GM18520 (cell line): ENCODE measurements at regions not wholly inside any gene's neighbourhood (a gene's known extent, or its start where the extent isn't known, plus 50 kb on each side); places are given as distances from the start of the nearest gene placed in this dataset.
"Not testable (repeated sequence)": the region's sequence is repeated elsewhere in the genome, so short reads cannot be mapped to it uniquely, and the experiment has no call there.

Experiments used
- ATAC-seq: cut with Tn5 transposase; IDR thresholded peaks from one replicate; pipeline ENCODE4 v1.9.1; 2021; ENCODE audit not compliant: unreplicated experiment

DNA sequence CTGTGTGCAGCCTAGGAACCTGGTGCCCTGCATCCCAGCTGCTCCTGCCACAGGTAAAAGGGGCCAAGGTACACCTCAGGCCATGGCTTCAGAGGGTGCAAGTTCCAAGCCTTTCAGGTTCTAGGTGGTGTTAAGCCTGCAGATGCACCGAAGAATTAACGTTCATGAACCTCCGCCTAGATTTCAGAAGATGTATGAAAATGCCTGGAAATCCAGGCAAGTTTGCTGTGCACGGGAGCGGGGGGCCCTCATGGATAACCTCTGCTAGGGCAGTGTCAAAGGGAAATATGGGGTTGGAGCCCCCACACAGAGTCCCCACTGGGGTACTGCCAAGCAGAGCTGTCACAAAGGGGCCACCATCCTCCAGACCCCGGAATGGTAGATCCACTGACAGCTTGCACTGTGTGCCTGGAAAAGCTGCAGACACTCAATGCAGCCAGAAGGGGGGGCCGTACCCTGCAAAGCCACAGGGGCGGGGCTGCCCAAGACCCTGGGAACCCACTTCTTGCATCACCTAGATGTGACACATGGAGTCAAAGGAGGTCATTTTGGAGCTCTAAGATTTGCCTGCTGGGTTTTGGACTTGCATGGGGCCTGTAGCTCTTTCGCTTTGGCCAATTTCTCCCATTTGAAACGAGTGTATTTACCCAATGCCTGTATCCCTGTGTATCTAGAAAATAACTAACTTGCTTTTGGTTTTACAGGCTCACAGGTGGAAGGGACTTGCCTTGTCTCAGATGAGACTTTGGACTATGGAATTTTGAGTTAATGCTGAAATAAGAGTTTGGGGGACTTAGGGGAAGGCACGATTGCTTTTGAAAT, 145.2 kb upstream of the C1QTNF3 start:
- not testable (repeated sequence) for ATAC-seq

DNA sequence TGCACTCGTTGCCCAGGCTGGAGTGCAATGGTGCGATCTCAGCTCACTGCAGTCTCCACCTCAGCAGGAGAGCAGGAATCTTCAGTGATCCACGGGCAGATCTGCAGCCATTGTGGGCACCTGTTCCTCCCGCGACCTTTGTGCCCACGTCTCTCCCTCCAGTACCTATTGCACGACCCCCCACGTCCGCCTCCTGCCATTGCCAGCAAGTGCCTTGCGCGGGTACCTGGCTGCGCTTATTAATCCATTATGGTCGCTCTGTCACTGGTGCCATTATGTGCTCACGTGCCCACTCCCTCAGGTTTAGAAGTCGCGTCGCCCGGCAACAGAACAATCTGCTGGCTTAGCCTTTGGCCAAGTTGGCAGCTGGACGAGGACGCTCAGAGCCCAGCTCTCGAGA, 146.2 kb upstream of the C1QTNF3 start:
- not testable (repeated sequence) for ATAC-seq

DNA sequence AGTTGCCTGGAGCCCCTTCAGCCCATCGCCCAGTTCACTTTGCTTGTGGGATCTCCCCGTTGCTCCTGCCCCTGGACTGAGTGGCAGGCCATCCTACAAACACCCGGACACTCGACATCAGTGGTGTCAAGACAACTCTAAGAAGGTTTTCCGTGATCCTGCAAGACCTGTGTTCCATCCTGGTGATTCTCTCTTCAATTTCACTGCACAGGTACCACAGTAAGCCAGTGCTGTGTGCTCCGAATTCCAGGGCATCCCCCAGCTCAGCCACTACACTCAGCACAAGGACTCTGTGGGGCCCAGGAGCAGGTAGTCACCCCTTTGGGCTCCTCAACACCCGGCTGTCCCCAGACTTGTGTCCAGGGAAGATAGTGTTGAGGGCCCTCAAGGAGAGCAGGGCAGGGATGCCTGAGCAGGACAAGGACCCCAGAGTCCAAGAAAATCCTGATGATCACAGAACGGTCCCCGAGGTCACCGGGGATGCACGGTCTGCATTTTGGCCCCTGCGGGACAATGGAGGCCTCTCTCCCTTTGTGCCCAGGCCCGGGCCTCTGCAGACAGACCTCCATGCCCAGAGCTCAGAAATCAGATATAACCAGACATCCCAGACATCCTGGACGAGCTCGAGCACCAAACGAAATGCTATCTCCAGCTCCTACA, 146.9 kb upstream of the C1QTNF3 start:
- not testable (repeated sequence) for ATAC-seq

DNA sequence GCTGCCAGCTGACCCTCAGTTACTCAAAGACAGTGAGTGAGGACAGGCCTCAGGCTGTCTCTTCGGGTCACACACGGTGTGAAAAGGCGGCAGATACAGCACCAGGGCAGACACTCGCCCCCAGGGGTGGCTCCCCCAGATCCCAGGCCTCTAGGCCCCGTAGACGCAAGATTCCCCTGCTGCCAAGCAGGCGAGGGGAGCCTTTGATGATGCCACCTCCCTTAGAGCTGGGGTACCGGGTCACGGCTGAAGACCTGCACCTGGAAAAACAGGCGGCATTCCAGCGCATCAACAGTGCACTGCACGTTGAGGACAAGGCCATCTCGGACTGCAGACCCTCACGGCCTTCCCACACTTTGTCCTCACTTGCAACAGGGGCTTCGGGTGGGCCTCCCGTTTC, 147.5 kb upstream of the C1QTNF3 start:
- ATAC-seq = not testable (repeated sequence)

DNA sequence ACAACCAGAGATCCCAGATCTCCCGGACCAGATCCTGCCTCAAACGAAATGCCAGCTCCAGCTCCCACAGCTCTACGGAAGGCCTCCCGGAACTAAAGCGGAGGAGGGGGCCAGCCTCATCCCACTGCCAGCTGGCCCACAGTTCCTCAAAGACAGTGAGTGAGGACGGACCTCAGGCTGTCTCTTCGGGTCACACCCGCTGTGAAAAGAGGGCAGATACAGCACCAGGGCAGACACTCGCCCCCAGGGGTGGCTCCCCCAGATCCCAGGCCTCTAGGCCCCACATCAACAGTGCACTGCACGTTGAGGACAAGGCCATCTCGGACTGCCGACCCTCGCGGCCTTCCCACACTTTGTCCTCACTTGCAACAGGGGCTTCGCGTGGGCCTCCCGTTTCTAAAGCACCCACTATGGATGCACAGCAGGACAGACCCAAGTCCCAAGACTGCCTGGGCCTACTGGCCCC, 148.3 kb upstream of the C1QTNF3 start:
- ATAC-seq = not testable (repeated sequence)

DNA sequence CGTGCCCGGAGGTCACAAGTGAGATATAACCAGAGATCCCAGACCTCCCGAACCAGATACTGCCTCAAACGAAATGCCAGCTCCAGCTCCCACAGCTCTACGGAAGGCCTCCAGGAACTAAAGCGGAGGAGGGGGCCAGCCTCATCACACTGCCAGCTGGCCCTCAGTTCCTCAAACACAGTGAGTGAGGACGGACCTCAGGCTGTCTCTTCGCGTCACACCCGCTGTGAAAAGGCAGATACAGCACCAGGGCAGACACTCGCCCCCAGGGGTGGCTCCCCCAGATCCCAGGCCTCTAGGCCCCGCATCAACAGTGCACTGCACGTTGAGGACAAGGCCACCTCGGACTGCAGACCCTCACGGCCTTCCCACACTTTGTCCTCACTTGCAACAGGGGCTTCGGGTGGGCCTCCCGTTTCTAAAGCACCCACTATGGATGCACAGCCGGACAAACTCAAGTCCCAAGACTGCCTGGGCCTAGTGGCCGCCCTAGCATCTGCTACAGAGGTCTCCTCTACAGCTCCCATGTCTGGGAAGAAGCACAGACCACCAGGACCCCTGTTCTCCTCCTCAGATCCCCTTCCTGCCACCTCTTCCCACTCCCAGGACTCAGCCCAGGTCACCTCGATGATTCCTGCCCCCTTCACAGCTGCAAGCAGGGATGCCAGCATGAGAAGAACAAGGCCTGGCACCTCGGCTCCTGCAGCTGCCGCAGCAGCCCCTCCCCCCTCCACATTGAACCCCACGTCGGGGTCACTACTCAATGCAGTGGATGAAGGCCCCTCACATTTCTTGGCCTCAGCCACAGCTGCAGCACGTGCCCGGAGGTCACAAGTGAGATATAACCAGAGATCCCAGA, 149.3 kb upstream of the C1QTNF3 start:
- ATAC-seq = not testable (repeated sequence)

DNA sequence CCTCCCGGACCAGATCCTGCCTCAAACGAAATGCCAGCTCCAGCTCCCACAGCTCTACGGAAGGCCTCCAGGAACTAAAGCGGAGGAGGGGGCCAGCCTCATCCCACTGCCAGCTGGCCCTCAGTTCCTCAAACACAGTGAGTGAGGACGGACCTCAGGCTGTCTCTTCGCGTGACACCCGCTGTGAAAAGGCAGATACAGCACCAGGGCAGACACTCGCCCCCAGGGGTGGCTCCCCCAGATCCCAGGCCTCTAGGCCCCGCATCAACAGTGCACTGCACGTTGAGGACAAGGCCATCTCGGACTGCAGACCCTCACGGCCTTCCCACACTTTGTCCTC, 149.9 kb upstream of the C1QTNF3 start:
- not testable (repeated sequence) for ATAC-seq

DNA sequence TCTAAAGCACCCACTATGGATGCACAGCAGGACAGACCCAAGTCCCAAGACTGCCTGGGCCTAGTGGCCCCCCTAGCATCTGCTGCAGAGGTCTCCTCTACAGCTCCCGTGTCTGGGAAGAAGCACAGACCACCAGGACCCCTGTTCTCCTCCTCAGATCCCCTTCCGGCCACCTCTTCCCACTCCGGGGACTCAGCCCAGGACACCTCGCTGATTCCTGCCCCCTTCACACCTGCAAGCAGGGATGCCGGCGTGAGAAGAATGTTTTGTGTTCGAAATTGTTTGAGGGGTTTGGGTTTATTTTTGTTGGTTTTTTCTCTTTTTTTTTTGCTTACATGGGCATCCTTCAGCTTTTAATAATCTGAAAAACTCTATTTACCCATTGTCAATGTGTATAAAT, 150.3 kb upstream of the C1QTNF3 start:
- not testable (repeated sequence) for ATAC-seq

DNA sequence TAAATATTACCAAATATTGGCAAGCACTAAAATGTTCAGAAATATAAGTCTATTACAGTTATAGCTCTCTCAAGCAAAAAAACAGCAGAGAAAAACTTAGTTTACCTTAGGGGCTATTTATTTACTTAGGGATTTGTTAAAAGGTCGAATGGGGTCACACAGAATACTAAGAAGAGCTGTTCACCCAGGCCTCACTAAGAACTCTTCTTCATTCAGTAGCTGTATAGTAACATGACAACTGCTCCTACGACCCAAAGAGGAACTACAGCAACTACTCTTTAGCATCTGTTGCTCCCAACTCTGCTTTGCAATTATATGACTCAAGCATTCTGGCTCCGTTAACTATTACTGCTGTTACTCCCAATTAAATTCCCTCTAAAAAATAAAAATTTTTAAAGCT, 150.8 kb upstream of the C1QTNF3 start:
- ATAC-seq = not testable (repeated sequence)

DNA sequence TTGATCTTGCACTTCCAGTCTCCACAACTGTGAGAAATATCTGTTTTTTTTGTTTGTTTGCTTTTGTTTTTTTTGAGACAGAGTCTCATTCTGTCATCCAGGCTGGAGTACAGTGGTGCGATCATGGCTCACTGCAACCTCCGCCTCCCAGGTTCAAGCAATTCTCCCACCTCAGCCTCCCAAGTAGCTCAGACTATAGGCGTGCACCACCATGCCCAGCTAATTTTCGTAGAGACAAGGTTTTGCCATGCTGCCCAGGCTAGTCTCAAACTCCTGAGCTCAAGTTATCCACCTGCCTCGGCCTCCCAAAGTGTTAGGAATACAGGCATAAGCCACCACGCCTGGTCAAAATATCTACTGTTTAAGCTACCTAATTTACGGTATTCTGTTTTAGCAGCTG, 153.1 kb upstream of the C1QTNF3 start:
- ATAC-seq = not testable (repeated sequence)

DNA sequence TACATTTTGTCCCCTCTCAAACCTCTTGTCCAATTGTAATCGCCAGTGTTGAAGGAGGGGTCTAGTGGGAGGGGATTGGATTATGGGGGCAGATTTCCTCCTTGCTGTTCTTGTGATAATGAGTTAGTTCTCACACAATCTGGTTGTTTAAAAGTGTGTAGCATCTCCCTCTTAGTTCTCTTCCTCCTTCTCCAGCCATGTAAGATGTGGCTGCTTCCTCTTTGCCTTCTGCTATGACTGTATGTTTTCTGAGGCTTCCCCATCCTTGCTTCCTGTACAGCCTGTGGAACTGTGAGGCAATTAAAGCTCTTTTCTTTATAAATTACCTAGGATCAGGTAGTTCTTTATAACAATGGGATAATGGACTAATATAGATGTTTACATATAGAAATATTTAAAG, 162.3 kb upstream of the C1QTNF3 start:
- ATAC-seq = not testable (repeated sequence)

DNA sequence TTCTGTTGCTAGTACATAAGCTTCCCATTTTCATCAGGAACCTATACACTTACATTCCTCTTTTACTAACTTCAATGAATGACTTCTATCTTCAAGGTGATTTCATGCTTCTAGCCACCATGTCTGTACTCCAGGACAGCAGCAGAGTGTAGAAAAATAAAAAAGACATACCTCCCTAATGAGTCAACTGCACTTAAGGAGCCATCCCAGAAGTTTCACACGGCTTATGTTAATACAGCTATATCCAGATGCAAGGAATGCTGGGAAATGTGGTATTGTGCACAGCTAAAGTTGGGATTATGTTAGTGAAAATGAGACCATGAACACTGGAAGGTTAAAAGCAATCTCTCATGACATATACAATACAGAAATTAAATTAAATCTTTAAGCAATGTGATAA, 174.4 kb upstream of the C1QTNF3 start:
- not testable (repeated sequence) for ATAC-seq

DNA sequence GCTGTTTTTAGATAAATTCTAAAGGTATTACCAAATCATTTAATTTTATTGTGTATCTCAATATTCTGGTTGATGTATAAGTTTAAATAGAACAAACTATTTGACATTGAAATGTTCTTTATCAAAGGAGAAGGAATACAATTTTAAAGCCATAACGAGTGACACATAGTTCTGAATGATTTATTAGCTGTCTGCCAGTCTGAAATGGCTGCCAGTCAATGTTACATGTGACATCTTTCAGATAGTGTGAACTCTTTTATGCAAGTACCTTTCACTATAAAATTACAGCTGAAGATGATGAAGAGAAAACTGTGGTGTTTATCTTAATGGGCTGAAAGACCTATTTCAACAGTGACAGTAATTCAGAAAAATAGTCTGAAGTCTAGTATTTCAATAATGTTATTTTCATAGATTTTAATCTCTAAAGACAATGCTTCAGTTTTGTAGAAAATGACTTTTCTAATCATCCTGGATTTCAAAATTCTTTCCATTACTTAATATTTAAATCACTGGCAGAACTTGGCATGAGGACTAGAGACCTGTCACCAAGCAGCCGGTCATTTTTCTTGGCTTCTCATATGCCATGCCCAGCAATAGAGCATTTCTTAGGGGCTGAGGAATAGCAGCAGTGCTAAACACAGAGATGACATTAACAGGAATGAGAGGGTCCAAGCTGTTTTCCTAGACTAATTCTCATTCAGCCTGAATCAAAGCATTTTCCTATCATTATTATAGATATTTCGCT, 178.5 kb upstream of the C1QTNF3 start:
- ATAC-seq = not testable (repeated sequence)

DNA sequence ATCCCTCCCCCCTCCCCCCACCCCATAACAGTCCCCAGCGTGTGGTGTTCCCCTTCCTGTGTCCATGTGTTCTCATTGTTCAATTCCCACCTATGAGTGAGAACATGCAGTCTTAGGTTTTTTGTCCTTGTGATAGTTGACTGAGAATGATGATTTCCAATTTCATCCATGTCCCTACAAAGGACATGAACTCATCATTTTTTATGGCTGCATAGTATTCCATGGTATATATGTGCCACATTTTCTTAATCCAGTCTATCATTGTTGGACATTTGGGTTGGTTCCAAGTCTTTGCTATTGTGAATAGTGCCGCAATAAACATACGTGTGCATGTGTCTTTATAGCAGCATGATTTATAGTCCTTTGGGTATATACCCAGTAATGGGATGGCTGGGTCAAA, 180.1 kb upstream of the C1QTNF3 start:
- ATAC-seq = not testable (repeated sequence)

DNA sequence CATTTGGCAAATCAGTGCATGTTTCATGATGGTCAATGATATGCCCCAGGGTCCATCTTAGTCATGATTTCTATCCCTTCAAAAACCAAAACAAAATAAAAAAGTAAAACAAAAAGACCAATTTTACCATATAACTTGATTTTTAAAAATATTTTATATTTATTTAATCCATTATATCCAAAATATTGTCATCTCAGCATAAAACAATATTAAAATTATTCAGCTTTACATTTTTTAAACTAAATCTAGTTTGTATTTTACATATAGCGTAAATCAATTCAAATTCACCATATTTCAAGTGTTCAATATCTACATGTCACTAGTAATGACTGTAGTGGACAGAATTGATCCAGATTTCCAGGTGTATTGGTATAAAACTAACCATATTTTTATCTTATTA, 187.4 kb upstream of the C1QTNF3 start:
- not testable (repeated sequence) for ATAC-seq

DNA sequence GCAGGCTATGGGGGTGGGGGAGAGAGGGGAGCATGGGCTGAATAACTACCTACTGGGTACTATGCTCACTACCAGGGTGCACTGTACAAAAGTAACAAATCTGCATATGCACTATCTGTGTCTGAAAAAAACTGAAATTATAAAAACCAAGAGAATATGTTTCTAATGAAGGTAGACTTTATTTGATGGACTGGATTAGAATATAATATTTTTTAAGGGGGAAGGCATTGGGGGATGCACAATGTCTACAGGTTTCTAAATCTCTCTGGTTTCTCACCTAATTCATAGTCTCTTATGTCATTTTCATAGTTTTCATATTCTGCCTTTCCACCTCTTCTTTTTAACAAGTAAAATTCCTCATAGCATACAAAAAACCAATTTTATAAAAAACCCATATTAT, 200.8 kb upstream of the C1QTNF3 start:
- ATAC-seq = not testable (repeated sequence)

DNA sequence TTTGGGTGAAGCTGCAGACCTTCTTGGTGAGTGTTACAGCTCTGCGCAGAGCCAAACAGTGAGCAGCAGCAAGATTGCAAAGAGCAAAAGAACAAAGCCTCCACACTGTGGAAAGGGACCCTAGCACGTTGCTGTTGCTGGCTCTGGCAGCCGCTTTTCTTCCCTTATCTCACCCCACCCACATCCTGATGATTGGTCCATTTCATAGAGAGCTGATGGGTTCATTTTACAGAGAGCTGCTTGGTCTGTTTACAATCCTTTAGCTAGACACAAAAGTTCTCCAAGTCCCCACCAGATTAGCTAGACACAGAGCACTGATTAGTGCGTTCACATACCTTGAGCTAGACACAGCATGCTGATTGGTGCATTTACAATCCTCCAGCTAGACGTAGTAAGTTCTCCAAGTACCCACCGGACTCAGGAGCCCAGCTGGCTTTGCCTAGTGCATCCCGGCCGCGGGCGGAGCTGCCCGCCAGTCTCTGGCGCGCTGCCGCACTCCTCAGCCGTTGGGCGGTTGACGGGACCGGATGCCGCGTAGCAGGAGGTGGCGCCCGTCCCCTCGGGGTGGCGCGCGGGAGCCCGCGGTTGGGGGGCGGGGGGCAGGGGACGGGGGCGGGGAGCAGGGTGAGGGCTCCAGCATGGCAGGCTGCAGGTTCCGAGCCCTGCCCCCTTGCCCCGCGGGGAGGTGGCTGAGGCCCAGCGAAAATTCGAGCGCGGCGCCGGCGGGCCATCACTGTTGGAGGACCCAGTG, 201.4 kb upstream of the C1QTNF3 start:
- ATAC-seq = peak; percentile 41

DNA sequence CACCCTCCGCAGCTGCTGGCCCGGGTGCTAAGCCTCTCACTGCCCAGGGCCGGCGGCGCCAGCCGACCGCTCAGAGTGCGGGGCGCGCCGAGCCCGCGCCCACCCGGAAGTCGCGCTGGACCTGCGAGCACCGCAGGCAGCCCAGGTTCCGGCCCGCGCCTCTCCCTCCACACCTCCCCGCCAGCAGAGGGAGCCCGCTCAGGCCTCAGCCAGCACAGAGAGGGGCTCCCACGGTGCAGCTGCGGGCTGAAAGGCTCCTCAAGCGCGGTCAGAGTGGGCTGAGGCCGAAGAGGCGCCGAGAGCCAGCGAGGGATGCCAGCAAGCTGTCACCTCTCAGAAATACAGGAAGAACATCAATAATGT, 202.0 kb upstream of the C1QTNF3 start:
- peak; percentile 77 for ATAC-seq

DNA sequence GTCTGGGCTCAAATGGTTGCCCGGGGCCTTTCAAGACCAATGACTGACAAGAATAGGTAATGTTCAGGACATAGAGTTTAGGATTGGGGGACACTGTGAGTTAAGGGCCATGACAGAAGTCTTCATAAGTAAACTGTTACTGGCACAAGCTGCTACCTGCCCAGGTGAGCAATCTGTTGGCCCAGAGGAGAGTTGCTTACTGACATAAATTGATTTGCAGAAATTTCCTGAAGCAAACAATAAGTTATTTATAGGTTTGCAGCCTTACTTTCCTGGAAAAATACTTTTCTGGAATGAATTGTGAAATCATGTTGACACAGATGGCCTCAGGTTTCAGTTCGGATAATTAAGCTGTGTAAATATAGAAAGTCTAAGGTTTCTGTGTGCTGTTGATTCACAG, 202.8 kb upstream of the C1QTNF3 start:
- not testable (repeated sequence) for ATAC-seq

DNA sequence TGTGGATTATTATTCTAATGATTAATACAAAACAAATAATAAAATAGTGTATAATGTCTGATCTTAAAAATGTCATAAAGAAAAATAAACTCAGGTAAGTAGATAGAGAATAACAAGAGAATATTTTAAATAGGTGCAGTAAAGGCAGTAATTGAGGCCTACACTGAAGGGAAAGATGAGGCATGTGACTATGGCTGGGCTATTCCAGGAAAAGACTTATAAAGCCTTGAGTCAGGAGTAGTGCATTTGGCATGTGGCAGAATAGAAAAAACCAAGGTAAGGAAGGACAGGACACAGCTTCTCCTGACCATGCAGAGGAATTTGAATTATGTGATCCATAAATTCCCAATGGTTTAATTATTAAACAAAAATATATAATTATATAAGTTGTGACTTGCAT, 215.6 kb upstream of the C1QTNF3 start:
- not testable (repeated sequence) for ATAC-seq
